ENCODE measurements at regions not wholly inside any gene's neighbourhood (a gene's known extent, or its start where the extent isn't known, plus 50 kb on each side); places are given as distances from the start of the nearest gene placed in this dataset.

DNA sequence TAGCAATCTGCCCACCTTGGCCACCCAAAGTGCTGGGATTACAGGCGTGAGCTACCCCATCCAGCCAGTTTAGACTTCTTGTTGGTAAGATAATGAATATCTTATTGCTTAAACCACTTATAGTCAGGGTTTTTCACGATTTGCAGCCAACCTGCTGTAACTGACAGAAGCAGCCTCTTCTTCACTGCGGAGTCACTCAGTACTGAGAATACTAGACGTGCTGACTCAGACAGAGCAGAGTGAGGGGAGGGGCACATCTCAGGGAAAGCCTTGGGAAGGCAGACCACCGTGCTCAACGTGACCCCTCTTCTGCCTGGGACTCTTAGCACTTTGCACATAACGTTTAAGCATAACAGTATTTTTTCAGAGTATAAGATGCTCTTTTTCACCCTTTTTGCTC lies 74.3 kb upstream of the ARHGEF7 start:
- peaks cover 0 to 4% (median 0%) of the 10 kb centered on the region in 3 donors for H3K27me3 ChIP-seq
- H3K36me3 ChIP-seq = no peaks in the 10 kb centered on the region
- in situ Hi-C loops (cut with MboI; ENCODE audit: low sequenced_read_pairs in 4 of 4) = no loop called here
- no peaks in the 10 kb centered on the region for H3K4me1 ChIP-seq
- H3K9me3 ChIP-seq = no peaks in the 10 kb centered on the region
- DNase-seq = no peak
- no peak overlapping the region for H3K27ac ChIP-seq
- TF ChIP-seq POLR2A (IDR thresholded peaks at IDR 0.05) = no peak
- TF ChIP-seq, protein P1, sequence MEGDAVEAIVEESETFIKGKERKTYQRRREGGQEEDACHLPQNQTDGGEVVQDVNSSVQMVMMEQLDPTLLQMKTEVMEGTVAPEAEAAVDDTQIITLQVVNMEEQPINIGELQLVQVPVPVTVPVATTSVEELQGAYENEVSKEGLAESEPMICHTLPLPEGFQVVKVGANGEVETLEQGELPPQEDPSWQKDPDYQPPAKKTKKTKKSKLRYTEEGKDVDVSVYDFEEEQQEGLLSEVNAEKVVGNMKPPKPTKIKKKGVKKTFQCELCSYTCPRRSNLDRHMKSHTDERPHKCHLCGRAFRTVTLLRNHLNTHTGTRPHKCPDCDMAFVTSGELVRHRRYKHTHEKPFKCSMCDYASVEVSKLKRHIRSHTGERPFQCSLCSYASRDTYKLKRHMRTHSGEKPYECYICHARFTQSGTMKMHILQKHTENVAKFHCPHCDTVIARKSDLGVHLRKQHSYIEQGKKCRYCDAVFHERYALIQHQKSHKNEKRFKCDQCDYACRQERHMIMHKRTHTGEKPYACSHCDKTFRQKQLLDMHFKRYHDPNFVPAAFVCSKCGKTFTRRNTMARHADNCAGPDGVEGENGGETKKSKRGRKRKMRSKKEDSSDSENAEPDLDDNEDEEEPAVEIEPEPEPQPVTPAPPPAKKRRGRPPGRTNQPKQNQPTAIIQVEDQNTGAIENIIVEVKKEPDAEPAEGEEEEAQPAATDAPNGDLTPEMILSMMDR (IDR thresholded peaks at IDR 0.05 in 4 of 5, conservative IDR thresholded peaks at IDR 0.05 in 1 of 5) = no peak
- no peak overlapping the region for H3K4me3 ChIP-seq
- no peak for ATAC-seq
- intact Hi-C loops (cut with DNase I; ENCODE audit: low total_unique reads) = no loop called here

DNA sequence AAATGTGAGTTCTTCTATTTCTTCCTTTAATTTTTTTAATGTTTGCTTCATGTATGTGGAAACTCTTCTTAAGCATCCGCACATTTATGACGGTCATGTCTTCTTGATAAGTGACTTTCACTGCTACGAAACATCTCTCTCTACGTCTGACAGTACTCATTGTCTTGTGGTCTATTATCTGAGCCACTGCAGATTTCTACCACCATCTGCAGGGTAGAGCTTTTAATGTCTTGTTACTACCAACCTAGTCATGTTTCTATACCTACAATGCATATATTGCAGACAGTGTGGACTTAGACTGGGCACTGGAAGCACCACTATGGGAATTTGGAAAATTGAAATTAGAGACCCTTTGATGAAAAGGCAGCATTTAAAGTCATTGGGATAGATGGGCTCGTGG lies 75.4 kb upstream of the ARHGEF7 start:
- intact Hi-C loops (cut with DNase I; ENCODE audit: low total_unique reads) = loop anchor here (10.0 kb wide), 1 partner anchor 545 kb away; no protein-coding TSS in a partner anchor
- no peak overlapping the region for H3K27ac ChIP-seq
- DNase-seq = no peak
- no peak overlapping the region for H3K4me3 ChIP-seq
- H3K9me3 ChIP-seq = no peaks in the 10 kb centered on the region
- H3K27me3 ChIP-seq = peaks cover 0 to 4% (median 0%) of the 10 kb centered on the region in 3 donors
- in situ Hi-C loops (cut with MboI; ENCODE audit: low sequenced_read_pairs in 4 of 4) = loop anchor here in 1 of 4 donors (10.0 kb wide), 1 partner anchor 95 kb away; no protein-coding TSS in a partner anchor
- H3K4me1 ChIP-seq = no peaks in the 10 kb centered on the region
- no peaks in the 10 kb centered on the region for H3K36me3 ChIP-seq
- no peak for ATAC-seq
- TF ChIP-seq, protein P1 (IDR thresholded peaks at IDR 0.05 in 4 of 5, conservative IDR thresholded peaks at IDR 0.05 in 1 of 5) = no peak
- TF ChIP-seq POLR2A (IDR thresholded peaks at IDR 0.05) = no peak

DNA sequence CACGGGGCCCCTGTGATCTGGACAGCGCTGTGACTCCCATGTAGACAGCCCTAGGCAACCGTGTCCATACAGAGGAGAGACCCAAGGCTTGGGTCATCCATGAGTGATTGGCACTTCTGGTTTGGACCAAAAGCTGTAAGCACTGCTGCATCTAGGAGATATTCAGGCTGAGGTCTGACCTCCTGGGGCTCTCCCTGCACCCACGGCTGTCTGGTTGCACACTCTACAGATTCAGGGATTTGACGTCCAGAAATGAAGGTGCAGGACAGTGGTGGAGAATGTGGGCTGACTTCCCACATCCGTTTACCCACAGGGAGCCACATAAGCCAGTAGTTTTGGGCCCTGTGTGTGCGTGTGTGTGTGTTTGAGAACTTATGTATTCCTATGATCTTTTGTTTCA lies 76.2 kb upstream of the ARHGEF7 start:
- no peak for TF ChIP-seq POLR2A (IDR thresholded peaks at IDR 0.05)
- no peaks in the 10 kb centered on the region for H3K9me3 ChIP-seq
- no peak overlapping the region for H3K27ac ChIP-seq
- ATAC-seq (no peak), DNase-seq (no peak)
- in situ Hi-C loops (cut with MboI; ENCODE audit: low sequenced_read_pairs in 4 of 4) (loop anchor here in 1 of 4 donors (10.0 kb wide), 1 partner anchor 94 kb away; no protein-coding TSS in a partner anchor), intact Hi-C loops (cut with DNase I; ENCODE audit: low total_unique reads) (loop anchor here (1.0 to 10.0 kb wide), 2 partner anchors 95 to 544 kb away; no protein-coding TSS in a partner anchor)
- no peaks in the 10 kb centered on the region for H3K36me3 ChIP-seq
- H3K4me3 ChIP-seq = no peak overlapping the region
- H3K4me1 ChIP-seq = no peaks in the 10 kb centered on the region
- H3K27me3 ChIP-seq = peaks cover 0 to 4% (median 0%) of the 10 kb centered on the region in 3 donors

DNA sequence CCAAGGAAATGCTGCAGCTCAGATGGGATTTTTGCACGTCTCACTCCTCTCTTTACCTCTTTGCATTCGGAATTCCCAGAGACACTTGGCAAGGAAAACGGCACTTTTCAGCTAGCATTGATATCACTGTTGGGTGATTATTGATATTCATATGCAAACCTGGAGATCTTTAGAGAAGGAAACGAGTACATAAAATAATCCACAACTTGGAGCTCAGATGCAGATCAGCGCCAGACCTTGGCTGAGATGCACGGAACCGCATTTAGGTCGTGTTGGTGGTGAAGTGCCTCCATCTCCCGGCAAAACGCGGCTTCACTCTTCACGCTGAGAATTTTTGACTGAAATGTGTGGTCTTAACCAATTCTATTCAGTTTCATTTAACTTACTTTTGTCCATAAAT lies 77.2 kb upstream of the ARHGEF7 start:
- intact Hi-C loops (cut with DNase I; ENCODE audit: low total_unique reads) = loop anchor here (1.0 to 10.0 kb wide), 2 partner anchors 94 to 543 kb away; no protein-coding TSS in a partner anchor
- in situ Hi-C loops (cut with MboI; ENCODE audit: low sequenced_read_pairs in 4 of 4) = loop anchor here in 1 of 4 donors (10.0 kb wide), 1 partner anchor 93 kb away; no protein-coding TSS in a partner anchor
- no peak for ATAC-seq
- Histone ChIP-seq H3K27ac (no peak overlapping the region), H3K4me1 (no peaks in the 10 kb centered on the region), H3K27me3 (peaks cover 0 to 4% (median 0%) of the 10 kb centered on the region in 3 donors), H3K9me3 (no peaks in the 10 kb centered on the region), H3K4me3 (no peak overlapping the region), H3K36me3 (no peaks in the 10 kb centered on the region)
- DNase-seq = no peak
- no peak for TF ChIP-seq POLR2A (IDR thresholded peaks at IDR 0.05)
- TF ChIP-seq, protein P1 (IDR thresholded peaks at IDR 0.05 in 4 of 5, conservative IDR thresholded peaks at IDR 0.05 in 1 of 5) = peak in 2 of 5 experiments; percentile 50 to 53

DNA sequence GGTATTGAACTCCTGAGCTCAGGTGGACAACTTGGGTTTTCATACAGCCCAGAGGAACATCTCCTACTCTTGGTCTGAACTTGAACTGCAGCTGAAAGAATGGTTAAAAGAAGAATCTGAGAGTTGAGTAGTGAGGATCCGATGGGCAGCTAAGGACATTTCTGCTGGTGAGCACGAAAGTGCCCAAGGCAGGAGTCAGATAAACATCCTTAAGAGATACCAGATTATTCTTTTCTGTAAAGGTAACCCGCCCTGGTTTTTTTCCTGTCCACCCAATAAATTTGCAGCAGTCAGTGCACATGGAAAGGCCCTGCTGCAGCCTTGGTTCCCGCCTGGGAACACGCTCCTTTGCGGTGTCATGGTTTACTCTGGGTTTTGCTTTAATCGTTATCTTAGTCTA lies 78.4 kb upstream of the ARHGEF7 start:
- no peak for DNase-seq

More for the DNA sequence above, 78.4 kb upstream of the ARHGEF7 start:
- H3K36me3 ChIP-seq = no peaks in the 10 kb centered on the region
- TF ChIP-seq, protein P1 (IDR thresholded peaks at IDR 0.05 in 4 of 5, conservative IDR thresholded peaks at IDR 0.05 in 1 of 5) = no peak
- no peak for TF ChIP-seq POLR2A (IDR thresholded peaks at IDR 0.05)
- H3K4me3 ChIP-seq = no peak overlapping the region
- H3K9me3 ChIP-seq = no peaks in the 10 kb centered on the region
- ATAC-seq = no peak
- peaks cover 0 to 4% (median 0%) of the 10 kb centered on the region in 3 donors for H3K27me3 ChIP-seq
- intact Hi-C loops (cut with DNase I; ENCODE audit: low total_unique reads) (loop anchor here (10.0 kb wide), 1 partner anchor 542 kb away; no protein-coding TSS in a partner anchor), in situ Hi-C loops (cut with MboI; ENCODE audit: low sequenced_read_pairs in 4 of 4) (loop anchor here in 1 of 4 donors (10.0 kb wide), 1 partner anchor 92 kb away; no protein-coding TSS in a partner anchor)
- no peak overlapping the region for H3K27ac ChIP-seq
- H3K4me1 ChIP-seq = peaks cover 5 to 8% of the 10 kb centered on the region in 2 donors

All from gastrocnemius medialis (tissue), 4 donors.